GM19468 (cell line): ENCODE measurements at regions not wholly inside any gene's neighbourhood (a gene's known extent, or its start where the extent isn't known, plus 50 kb on each side); places are given as distances from the start of the nearest gene placed in this dataset.

Source experiments
- ATAC-seq: cut with Tn5 transposase; IDR thresholded peaks from one replicate; pipeline ENCODE4 v1.9.1; 2021; ENCODE audit warnings: mild to moderate bottlenecking, moderate library complexity, moderate number of reproducible peaks; ENCODE audit not compliant: unreplicated experiment; ENCODE audit errors: extremely low read depth

- no peak for ATAC-seq
Measured at GRCh38 chr5:1672396-1672795, 127.2 kb downstream of the MRPL36 start.

GRCh38 chr5:1671351-1671750 lies 128.3 kb downstream of the MRPL36 start:
- no peak for ATAC-seq

GRCh38 chr5:1670351-1670750 lies 129.3 kb downstream of the MRPL36 start:
- no peak for ATAC-seq

GRCh38 chr5:1669276-1670155 lies 130.1 kb downstream of the MRPL36 start:
- ATAC-seq, result no peak

- no peak for ATAC-seq
Measured at GRCh38 chr5:1668141-1668721, 131.4 kb downstream of the MRPL36 start.

- no peak for ATAC-seq
Measured at GRCh38 chr5:1667648-1668140, 131.9 kb downstream of the MRPL36 start.

- no peak for ATAC-seq
Measured at GRCh38 chr5:1666812-1667588, 132.6 kb downstream of the MRPL36 start.

GRCh38 chr5:1666221-1666620 lies 133.4 kb downstream of the MRPL36 start:
- ATAC-seq, result no peak

- no peak for ATAC-seq
Measured at GRCh38 chr5:1665803-1666202, 133.8 kb downstream of the MRPL36 start.

- no peak for ATAC-seq
Measured at GRCh38 chr5:1665231-1665630, 134.4 kb downstream of the MRPL36 start.

GRCh38 chr5:1663186-1663585 lies 136.5 kb downstream of the MRPL36 start:
- no peak for ATAC-seq

- no peak for ATAC-seq
Measured at GRCh38 chr5:1662559-1663085, 137.0 kb downstream of the MRPL36 start.

GRCh38 chr5:1661831-1662558 lies 137.6 kb downstream of the MRPL36 start:
- no peak for ATAC-seq

- no peak for ATAC-seq
Measured at GRCh38 chr5:1661311-1661710, 137.6 kb upstream of the LPCAT1 start.

- ATAC-seq, result no peak
Measured at GRCh38 chr5:1660511-1660910, 136.8 kb upstream of the LPCAT1 start.

- no peak for ATAC-seq
Measured at GRCh38 chr5:1660001-1660400, 136.2 kb upstream of the LPCAT1 start.

- ATAC-seq, result no peak
Measured at GRCh38 chr5:1659100-1659981, 135.6 kb upstream of the LPCAT1 start.

- ATAC-seq, result no peak
Measured at GRCh38 chr5:1658665-1659064, 134.9 kb upstream of the LPCAT1 start.

- no peak for ATAC-seq
Measured at GRCh38 chr5:1657161-1657741, 133.5 kb upstream of the LPCAT1 start.
